Left renal pelvis (tissue), 4 donors: ENCODE measurements at regions not wholly inside any gene's neighbourhood (a gene's known extent, or its start where the extent isn't known, plus 50 kb on each side); places are given as distances from the start of the nearest gene placed in this dataset.

Source experiments
- DNase-seq, 4 donors: peaks; one replicate each; pipeline ENCODE4 v3.0.0-alpha.2; 2013; ENCODE audit warnings: low read depth in 4 of 4, low spot score in 3 of 4

GRCh38 chr11:25943031-25943430, 388.9 kb upstream of the ANO3 start:
- no peak for DNase-seq

GRCh38 chr11:25943777-25944661, 387.9 kb upstream of the ANO3 start:
- DNase-seq: no peak

- DNase-seq: no peak
These were observed 382.0 kb upstream of the ANO3 start for GRCh38 chr11:25949918-25950317.

DNA sequence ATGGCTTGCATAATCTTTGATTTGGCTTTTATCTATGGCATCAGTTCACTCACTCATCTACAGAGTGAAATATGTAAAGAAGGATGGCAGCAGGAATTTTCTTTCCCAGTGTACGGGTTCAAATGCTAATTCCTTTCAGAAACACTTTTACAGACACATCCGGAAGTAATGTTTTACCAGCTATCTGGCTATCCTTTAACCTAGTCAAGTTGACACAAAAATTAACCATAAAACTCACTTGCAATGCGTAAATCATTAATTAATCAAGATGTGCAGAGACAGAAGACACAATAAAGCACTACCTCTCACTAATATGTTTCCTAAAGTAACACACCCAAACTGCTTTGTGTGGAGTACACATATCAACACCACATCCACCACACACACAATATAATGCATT, 378.9 kb upstream of the ANO3 start:
- DNase-seq: no peak

DNA sequence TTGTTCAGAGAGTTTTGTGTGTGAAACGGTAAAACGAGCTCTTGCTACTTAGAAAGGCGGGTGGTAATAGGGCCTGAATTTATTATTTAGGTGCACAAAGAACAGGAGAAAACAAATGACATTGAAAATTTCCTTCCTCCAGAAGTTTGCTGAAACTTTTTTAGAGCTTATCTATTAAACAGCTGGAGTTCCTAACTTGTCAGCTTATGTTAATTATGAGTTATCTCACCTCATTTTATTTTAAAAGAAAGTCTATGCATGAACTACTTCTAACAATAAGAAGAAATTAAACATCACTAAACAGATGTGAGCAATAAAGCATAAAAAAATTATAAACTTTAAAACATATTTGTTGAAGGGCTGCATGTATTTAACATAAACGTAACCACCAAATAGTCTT, 373.9 kb upstream of the ANO3 start:
- DNase-seq: no peak

- DNase-seq: no peak
These were observed 370.4 kb upstream of the ANO3 start for GRCh38 chr11:25961539-25961938.

DNA sequence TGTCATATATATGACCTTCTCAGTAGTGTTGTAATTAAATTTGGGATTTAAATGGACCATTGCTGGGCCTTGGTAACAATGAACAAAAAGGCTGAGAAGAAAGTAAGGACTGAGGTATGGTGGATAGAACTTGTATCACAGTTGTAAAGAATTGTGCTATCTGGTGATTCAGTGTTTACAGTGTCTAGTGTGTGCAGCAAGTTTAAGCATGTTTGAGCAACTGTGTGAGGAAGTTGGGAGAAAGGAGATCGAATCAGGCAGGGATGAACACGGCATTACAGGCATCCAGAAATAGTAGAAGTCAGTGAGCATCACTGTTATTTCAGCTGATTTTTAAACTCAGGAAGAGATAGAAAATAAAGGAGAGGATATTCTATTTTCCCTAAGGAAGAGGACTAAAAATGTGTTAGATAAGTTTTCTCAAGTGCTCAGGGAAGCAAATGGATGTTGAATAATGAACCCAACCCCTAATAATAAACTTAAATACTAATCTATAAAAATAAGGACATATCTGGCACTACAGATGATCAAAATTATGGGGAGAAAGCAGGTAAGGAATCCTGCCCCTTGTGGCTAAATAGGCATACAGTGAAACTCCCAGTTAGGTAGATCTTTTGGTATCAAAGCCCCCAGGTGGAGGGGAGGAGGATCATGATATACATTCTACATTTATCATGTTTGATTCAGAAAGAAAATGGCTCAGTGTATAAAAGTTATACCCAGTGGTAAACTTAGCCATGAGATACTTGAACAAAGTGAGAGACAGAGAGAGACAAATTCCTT, 361.0 kb upstream of the ANO3 start:
- DNase-seq: no peak

GRCh38 chr11:25980091-25980490, 351.8 kb upstream of the ANO3 start:
- DNase-seq: no peak

GRCh38 chr11:25981998-25982397, 349.9 kb upstream of the ANO3 start:
- peak; percentile 39 to 58 (median 52) for DNase-seq

- DNase-seq: no peak
These were observed 348.6 kb upstream of the ANO3 start for GRCh38 chr11:25983280-25983679.

GRCh38 chr11:25988178-25988577, 343.8 kb upstream of the ANO3 start:
- no peak for DNase-seq

DNA sequence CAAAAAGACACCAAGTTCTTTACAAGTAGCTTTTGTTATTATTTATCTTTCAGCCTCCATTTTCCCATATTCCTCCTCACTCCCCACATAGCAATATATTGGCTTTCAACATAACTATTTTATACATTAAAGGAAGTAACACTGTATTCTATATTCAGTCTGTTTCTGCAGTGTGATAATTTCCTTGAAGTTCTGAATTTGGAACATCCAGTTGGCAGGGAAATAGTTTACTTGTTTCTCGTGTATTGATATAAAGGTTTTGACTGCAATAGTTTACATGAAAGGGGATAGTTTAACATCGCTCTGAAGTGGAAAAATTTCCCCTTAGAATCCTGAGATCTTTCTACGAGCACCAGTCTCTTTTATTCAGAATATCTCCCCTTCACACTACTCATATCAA, 341.5 kb upstream of the ANO3 start:
- no peak for DNase-seq

GRCh38 chr11:25991476-25991875, 340.5 kb upstream of the ANO3 start:
- no peak for DNase-seq

DNA sequence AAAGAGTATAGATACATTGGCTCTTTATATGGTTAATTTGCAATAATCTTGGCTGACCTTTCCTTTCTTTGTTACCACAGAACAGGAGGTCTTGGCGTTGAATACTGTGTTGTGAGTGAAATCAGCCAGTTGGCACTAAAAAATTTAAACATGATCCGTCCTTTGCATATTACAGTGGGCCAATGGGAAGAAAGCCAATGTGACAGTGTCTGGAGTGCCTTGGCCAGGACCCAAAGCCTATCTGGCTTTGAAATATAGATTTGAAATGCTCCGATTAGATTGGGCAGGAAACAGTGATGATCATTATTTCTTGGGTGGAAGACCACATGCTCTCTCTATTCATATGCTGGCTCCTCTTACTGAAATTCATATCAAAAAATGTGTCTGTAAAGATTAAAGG, 339.6 kb upstream of the ANO3 start:
- DNase-seq: no peak

DNA sequence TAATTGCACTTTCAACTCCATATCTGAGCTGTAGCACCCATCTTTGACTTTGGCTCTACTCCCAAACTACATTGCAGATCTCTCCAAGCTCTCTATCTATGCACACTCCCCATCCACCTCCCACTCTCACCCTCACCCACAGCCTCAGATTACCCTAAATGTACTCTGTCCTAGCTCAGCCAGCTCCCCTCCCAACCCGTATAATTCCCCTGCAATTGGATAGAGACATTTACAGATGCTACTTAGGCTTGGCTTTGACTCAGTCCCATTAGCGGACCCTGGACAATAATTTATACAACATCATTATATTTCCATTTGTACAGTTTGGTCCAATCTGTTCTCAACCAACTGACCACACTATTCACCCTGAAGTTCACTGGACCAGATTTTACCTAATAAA, 338.9 kb upstream of the ANO3 start:
- DNase-seq: no peak

DNA sequence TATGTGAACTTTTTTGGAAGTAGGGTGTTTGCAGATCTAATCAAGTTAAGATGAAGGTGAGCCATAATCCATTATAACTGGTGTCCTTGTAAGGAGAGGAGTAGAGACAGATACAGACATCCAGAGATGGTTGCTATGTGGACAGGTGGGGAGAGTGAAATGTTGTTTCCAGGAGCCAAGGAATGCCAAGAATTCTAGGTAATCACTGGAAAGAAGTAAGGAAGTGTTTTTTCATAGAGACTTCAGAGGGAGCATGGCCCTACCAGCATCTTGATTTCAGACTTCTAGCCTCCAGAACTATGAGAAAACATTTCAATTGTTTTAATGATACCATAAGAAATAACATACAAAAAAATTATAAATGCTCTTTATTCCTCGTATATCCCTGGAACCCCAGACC, 320.5 kb upstream of the ANO3 start:
- DNase-seq: no peak

DNA sequence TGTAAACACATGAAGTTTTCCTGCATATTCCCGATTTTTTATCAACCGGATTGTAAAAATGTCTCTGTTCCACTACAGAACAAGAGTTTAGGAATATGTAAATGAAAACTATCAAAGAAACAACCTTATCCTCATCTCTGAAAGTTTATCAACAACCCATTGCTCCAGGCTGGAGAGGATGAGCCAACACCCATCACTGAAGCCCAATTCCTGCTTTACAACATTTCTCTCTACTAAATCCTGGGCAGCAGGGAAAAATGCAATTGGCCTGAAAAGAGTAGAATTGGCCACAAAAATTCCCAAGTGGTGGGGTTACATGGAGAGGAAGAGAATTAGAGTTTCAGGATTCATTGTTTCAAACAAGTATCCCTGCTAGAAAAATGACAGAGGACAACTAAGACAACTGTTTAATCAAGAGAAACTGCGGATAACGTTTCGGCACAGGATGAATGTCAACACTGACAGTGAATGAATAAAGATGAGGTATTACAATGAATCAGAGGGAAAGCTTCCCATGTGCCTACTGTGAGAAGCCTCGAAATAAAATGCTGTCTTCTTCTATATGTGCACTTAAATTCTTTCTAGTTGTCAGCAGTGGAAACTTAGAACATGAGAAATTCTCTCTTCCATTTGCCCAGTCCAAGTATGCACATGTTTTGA, 317.3 kb upstream of the ANO3 start:
- DNase-seq: no peak

DNA sequence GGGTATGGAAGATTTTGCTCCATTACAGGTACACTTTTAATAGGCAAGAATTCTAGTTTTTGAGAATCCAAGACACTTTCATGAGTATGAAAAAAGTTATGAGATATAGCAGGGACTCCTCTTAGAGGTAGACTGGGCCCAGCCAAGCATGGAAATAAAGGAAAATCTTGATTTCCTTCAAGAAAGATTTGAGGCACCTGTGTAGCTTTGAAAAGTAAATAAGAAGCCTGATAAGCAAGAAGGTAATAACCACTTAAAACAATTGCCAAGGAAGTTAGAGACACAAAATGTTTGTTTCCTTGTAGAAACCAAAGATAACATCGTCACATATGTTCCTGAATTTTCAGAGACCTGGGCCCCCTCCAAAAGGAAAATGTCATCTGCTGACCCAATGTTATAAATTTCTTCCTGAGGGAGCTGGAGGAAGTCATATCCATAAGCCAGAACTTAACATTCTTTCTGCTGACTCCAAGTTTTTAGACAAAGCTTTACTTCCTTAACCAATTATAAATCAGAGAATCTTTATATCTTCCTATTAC, 314.5 kb upstream of the ANO3 start:
- no peak for DNase-seq

DNA sequence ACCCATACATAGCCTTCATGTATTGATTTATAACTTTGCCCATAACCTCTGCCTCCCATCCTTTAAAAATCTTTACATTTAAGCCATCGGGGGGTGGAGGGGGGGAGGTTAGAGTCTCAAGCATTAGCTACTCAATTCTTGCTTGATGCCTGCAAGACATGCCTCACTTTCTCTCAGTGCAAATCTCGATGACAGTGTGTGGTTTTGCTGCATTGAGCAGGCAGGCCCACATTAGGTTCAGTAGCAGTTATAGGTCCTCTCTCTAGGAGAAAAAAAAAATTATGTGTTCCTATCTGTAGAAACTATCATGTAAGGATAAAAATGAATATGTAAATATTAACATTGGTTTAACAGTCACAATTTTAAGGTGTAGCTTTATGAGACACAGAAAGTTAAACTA, 314.0 kb upstream of the ANO3 start:
- DNase-seq: no peak

DNA sequence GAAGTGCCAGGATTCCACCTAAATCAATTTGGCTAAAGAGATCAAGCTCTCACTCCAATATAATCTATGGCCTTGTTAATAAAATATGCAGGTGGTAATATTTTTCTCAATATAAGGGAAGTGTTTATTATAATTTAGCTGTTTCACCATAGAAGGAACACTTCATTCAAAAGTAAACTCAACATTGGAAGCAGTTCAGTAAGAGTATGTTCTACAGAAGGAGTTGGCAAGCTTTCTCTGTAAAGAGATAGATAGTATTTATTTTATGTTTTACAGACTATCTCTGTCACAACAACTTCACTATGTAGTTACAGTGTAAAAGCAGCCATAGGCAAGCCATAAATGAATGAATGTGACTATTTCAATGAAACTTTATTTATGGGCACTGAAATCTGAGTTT, 313.6 kb upstream of the ANO3 start:
- DNase-seq: no peak

GRCh38 chr11:26019386-26019785, 312.5 kb upstream of the ANO3 start:
- no peak for DNase-seq
